GM18505 (cell line): ENCODE measurements at regions not wholly inside any gene's neighbourhood (a gene's known extent, or its start where the extent isn't known, plus 50 kb on each side); places are given as distances from the start of the nearest gene placed in this dataset.

Source experiments
- ATAC-seq: cut with Tn5 transposase; IDR thresholded peaks from one replicate; pipeline ENCODE4 v1.9.1; 2021; ENCODE audit not compliant: unreplicated experiment
- POLR2A ChIP-seq: IDR thresholded peaks from 4 replicates; pipeline ENCODE4 v1.6.1; 2011; ENCODE audit warnings: borderline replicate concordance; ENCODE audit not compliant: insufficient read depth, insufficient read length; ENCODE audit errors: extremely low read depth

- no peak for ATAC-seq
- TF ChIP-seq POLR2A: no peak
These were observed 350.1 kb upstream of the PCDH7 start for GRCh38 chr4:30370105-30370504.

- TF ChIP-seq POLR2A: no peak
- peak; percentile 95 for ATAC-seq
These were observed 339.7 kb upstream of the PCDH7 start for GRCh38 chr4:30380404-30380998.

GRCh38 chr4:30385650-30386049 lies 334.5 kb upstream of the PCDH7 start:
- ATAC-seq: no peak
- TF ChIP-seq POLR2A: no peak

GRCh38 chr4:30386266-30386895 lies 333.8 kb upstream of the PCDH7 start:
- ATAC-seq: no peak
- no peak for TF ChIP-seq POLR2A

GRCh38 chr4:30395902-30396301 lies 324.3 kb upstream of the PCDH7 start:
- TF ChIP-seq POLR2A: no peak
- ATAC-seq: no peak

GRCh38 chr4:30396772-30397475 lies 323.2 kb upstream of the PCDH7 start:
- TF ChIP-seq POLR2A: no peak
- ATAC-seq: no peak

- ATAC-seq: no peak
- no peak for TF ChIP-seq POLR2A
These were observed 320.7 kb upstream of the PCDH7 start for GRCh38 chr4:30399476-30399875.

- ATAC-seq: no peak
- TF ChIP-seq POLR2A: no peak
These were observed 317.9 kb upstream of the PCDH7 start for GRCh38 chr4:30402276-30402675.

- no peak for TF ChIP-seq POLR2A
- ATAC-seq: no peak
These were observed 306.3 kb upstream of the PCDH7 start for GRCh38 chr4:30413915-30414314.

- no peak for ATAC-seq
- TF ChIP-seq POLR2A: no peak
These were observed 303.6 kb upstream of the PCDH7 start for GRCh38 chr4:30416547-30416946.

- no peak for ATAC-seq
- TF ChIP-seq POLR2A: no peak
These were observed 292.2 kb upstream of the PCDH7 start for GRCh38 chr4:30427932-30428331.

- no peak for TF ChIP-seq POLR2A
- ATAC-seq: no peak
These were observed 290.1 kb upstream of the PCDH7 start for GRCh38 chr4:30429813-30430761.

GRCh38 chr4:30434656-30435055 lies 285.5 kb upstream of the PCDH7 start:
- no peak for ATAC-seq
- TF ChIP-seq POLR2A: no peak
